Fibroblast of skin of back (primary cell): ENCODE measurements at regions not wholly inside any gene's neighbourhood (a gene's known extent, or its start where the extent isn't known, plus 50 kb on each side); places are given as distances from the start of the nearest gene placed in this dataset.
"Not testable (repeated sequence)": the region's sequence is repeated elsewhere in the genome, so short reads cannot be mapped to it uniquely, and the experiment has no call there.

Source experiments
- DNase-seq: peaks from one replicate; pipeline ENCODE4 v3.0.0-alpha.2; 2013

DNA sequence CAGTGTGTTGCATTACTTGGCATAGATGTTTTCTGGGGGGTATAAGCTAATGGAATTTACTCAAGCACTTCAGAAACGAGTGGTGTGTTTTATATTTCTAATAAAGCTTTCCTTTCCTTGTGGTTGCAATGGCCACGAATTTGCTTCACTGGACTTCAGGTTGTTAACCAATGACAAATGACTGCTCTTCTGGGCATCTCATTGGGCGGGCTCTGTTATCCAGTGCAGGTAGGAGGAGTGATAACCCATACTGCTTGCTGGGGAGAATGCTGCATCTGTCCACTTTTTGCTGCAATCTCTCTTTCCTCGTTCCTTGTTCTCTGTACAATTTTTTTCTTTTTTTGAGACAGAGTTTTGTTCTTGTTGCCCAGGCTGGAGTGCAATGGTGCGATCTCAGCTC lies 80.0 kb upstream of the RPH3A start:
- DNase-seq: no peak

DNA sequence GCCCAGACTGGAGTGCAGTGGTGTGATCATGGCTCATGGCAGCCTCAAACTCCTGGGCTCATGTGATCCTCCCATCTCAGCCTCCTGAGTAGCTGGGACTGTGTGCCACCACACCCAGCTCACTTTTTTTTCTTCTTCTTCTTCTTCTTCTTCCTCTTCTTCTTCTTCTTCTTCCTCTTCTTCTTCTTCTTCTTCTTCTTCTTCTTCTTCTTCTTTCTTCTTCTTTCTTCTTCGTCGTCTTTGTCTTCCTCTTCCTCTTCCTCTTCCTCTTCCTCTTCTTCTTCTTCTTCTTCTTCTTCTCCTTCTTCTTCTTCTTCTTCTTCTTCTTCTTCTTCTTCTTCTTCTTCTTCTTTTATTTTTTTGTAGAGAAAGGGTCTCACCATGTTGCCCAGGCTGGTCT lies 78.8 kb upstream of the RPH3A start:
- not testable (repeated sequence) for DNase-seq

DNA sequence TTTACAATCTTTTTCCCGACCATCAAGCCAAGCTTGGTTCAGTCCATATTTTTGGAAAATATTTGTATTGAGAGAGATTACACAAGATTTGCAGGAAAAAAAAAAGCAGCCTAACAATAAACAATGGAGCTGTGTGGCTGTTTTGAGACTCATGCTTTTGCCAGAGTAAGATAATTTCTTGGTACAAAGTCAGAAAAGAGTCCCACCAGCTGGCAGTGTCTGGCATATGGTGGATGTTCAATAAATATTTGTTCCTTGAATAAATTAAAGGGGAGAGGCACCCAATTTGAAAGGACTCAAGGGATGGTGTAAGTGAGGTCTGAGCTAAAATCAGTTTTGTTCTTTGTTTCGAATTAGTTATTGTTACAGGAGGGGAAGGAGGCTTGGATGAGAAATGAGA lies 78.1 kb upstream of the RPH3A start:
- DNase-seq: no peak

DNA sequence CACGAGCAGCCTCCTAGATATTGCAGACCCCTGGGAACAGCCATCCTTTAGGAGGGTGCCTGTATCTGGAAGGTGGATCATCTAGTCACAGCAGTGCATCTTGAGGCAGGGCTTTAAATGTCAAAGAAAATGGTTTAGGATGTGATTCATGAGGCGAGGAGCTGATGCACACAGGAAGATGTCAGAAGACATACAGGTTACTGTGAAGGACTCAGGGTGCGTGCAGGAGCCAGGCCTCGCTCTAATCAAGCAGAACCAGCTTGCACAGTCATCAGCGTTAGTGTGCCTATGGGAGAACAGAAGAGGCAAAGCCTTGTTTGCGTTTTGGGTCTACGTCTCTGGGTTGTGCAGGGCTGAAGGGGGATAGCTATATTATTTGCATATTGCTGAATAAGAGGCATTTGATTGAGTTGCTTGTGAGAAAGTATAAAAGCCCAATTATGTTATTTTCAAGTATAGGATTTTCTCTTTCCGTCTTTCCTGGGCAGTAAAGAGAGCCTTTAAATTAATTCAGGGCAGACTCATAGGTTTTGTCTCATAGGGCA lies 77.3 kb upstream of the RPH3A start:
- no peak for DNase-seq

DNA sequence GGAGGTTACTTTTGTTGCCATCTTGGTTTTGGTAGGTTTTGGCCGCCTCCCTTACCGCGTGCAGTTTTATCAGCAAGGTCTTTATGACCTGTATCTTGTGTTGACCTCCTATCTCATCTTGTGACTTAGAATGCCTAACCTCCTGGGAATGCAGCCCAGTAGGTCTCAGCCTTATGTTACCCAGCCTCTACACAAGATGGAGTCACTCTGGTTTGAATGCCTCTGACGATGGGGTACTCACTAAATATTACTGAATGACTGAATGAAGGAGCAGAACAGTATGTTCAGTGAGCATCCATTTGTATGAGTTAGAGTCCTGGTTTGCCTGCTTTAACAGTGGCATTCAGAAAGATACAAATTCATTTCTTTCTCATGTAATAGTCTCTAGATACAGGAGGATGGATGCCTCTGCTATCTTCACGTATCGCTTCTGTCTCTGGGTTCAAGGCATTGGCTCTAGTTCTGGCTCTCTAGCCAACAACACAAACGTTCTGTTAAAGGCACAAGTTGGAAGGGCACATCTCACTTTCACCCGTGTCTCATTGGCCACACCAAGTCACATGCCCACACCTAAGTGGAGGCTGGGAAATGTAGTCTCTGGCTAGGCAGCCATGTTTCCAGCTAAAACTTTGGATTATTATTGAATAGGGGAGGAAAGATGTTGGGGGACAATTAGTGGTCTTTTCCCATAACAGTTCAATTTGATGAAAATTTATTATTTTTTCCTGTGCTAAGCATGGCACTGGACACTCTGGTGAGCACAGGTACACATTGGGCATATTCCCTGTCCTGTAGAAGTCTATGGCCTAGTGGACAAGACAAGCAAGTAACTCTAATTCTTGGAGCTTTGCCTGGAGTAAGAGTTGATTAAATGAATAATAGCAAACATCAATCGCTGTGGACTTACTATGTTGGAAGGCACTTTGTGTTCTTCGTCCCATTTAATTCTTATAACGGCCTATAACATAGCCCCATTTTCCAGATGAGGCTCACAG lies 75.2 kb upstream of the RPH3A start:
- DNase-seq: no peak

DNA sequence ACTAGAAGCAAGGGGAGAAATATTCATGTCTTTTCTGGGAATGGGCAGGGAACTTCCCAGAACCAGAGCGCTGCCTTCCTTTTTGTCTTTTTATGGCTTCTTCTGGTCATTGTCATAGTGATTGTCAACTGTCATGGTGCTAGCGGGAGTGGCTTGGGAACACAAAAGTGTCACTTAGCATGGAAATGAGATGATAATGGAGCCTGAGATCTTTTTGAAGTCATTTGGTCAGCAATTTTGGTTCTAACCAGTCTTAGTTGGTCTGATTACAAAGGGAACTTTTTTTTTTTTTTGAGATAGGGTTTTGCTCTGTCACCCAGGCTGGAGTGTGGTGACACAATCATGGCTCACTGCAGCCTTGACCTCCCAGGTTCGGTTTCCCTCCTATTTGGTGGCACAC lies 62.7 kb upstream of the RPH3A start:
- DNase-seq: no peak

DNA sequence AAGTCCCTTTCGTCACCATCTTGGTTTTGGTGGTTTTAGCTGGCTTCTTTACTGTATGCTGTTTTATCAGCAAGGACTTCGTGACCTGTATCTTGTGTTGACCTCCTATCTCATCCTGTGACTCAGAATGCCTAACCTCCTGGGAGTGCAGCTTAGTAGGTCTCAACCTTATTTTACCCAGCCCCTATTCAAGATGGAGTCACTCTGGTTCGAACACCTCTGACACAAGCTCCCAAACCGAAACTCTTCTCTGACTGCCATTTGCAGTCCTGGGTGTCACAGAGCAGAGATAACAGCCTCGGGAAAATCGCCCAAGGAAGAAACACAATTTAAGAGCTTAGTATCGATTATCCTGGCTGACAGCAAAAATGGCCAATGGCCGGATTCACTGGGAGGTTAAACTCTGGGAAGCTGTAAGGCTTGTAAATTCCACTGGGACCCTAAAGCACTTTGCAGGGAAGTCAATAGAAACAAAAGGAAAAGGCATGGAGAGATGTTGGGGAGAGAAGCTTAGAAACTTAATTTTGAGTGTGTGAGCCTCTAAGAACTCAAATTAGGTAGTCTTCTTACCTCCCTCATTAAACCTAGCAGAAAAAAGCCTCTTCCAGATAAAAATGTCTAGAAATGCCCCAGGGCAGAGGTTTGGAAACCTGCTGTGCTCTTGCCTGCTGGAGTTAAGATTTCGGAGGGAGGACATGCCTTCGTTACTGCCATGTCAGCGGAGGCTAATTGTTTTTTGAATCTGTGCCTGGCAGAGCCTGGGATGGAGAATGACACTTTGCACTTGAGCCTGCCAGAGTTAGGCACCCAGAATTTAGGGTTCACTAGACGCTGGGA lies 56.5 kb upstream of the RPH3A start:
- no peak for DNase-seq

DNA sequence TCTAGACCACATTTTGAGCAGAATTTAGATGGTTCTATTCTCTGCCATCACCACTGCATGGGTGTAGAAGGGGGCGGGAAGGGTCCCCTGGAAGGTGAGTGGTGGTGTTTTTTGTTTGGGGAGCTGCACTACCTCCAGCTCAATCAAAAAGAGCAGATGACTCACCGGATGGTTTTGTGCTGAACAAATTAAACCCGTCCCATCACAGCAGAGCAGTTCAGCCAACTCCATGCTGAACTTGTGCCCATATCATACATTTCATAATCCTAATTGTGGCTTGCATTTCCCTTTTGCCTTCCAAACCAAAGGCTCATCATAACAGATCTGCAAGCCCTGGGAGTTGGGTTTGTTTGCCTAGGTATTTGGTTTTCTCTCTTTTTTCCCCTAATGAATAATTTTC lies 53.0 kb upstream of the RPH3A start:
- DNase-seq: no peak

DNA sequence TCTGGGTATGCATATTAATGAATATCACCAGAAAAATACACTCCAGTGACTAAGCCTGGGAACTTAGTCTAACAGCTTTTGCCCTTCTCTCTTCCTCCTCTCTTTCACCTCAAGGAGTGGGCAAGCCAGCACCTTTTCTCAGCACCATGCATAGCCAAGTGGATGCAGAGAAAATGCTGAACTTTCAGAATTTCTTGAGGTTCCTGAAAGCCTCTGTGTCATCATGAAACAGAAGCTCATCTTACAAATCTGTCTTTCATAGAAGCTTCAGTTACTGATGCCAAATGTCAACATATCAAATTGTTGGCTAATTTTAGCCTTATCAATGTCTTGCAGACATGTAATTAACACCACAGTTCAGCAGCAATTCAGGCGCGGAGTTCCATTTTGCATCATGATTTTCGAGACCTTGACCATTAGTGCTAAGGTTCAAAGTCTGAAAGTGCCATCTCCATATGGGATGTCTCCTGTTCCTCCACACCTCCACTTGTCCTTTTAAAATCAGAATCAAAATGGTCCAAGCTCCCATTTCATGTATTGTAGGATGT lies 51.1 kb upstream of the RPH3A start:
- no peak for DNase-seq

DNA sequence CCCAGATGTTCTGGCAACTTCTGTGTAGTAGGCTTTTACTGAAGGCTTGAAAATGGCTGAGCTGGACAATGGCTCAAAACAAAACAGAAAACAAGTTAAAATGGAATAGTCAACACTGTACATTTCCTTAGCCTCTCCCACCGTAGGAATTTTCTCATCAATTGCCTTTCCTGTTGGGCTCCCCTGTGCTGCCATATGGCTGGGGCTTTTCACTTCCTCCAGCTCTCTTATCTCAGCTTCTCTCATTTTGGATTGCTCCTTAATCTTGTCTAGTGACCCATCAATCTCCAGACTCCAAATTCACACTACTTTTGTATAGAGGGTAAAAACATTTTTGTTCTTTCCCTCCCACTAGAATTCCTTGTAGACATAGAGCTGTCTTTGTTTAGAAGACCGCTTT lies 50.4 kb upstream of the RPH3A start:
- no peak for DNase-seq
